NCI-H1417 (cell line): ENCODE measurements at regions not wholly inside any gene's neighbourhood (a gene's known extent, or its start where the extent isn't known, plus 50 kb on each side); places are given as distances from the start of the nearest gene placed in this dataset.
"Not testable (repeated sequence)": the region's sequence is repeated elsewhere in the genome, so short reads cannot be mapped to it uniquely, and the experiment has no call there.

ENCODE experiments used
- DNase-seq, 3 experiments: peaks; one replicate each; lab custom pipeline; 2025; lab: John Stamatoyannopoulos, UW

DNA sequence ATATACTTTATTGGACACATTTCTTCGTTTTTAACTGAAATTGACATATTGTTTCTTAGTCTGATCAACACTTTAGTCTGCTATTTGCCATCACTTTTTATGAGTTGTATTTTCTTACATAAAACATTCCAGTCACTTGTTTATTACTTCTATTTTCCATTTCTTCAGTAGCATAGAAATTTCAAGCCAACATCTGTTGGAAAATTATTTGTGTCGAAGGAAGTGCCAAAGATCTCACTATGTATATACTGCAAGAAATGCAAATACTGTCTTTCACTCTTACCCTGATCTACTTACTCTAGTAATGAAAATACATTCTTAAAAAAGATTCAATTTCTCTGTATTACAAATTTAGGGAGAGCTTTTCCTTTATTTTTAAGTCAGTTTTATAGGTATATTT, 105.9 kb downstream of the SLC17A6 start:
- DNase-seq: no peak

DNA sequence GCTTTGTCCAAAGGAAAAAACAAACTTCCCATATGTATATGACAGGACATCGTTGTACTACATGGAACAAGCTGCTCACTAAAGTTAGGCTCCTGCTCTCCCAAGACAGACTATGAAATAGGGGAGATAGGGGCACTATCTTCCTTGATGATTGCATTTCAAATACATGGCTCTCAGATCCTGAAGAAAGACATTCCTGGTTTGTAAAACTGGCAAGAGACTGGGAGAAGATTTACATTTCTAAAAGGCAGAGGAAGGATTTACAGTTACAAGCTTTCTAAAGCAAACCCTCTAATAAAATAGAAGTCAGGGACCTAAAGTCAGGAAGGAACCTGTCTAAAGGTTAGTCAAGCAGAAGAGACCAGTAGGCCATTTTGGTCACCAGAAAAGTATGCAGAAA, 103.7 kb downstream of the SLC17A6 start:
- DNase-seq: no peak

DNA sequence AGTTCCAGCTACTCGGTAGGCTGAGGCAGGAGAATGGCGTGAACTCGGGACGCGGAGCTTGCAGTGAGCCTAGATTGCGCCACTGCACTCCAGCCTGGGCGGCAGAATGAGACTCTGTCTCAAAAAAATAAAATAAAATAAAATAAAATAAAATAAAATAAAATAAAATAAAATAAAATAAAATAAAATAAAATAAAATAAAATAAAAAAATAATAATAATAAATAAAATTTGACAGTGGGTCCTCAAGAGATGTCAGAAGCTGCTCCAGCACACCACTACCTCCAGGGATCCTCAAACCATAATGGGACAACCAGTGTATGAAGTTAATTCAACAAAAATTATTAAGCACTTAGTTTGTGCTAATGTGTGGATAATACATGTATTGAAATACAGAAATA, 97.4 kb downstream of the SLC17A6 start:
- not testable (repeated sequence) for DNase-seq

DNA sequence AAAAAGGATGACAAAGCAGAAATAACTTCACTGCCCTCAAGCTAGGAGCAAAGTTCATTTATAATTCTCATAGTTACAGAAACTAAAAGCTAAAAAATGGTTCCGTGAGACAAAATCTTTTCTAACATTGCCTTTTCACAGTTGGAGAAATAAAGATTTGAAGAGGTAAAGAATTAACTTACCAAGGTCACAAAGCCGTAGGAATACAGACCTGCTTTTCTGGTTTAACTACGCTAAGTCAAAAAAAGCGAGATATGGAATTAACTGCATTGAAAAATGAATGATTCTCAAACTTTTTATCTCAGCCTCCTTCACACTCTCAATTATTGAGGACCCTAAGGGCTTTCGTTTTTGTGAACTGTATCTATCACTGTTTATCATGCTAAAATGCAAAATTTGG, 95.3 kb downstream of the SLC17A6 start:
- no peak for DNase-seq

DNA sequence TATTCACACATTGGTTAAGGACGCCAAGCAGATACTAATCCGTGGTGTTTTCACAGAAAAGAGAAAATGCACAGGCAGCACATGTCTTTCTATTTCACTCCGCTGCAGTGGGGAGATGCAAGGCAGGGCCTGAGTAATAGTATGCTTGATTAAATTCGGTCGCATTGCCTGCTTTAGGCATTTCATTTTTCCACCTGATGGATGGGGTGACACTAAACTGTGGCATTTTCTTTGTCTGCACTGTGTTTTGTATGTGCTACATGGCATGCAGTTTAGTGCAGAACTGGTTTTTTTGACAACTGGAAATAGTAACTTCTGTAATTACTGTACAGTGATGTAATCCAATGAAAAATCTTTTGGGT, 94.9 kb downstream of the SLC17A6 start:
- DNase-seq: peak in 2 of 3 experiments; percentile 73 to 87

DNA sequence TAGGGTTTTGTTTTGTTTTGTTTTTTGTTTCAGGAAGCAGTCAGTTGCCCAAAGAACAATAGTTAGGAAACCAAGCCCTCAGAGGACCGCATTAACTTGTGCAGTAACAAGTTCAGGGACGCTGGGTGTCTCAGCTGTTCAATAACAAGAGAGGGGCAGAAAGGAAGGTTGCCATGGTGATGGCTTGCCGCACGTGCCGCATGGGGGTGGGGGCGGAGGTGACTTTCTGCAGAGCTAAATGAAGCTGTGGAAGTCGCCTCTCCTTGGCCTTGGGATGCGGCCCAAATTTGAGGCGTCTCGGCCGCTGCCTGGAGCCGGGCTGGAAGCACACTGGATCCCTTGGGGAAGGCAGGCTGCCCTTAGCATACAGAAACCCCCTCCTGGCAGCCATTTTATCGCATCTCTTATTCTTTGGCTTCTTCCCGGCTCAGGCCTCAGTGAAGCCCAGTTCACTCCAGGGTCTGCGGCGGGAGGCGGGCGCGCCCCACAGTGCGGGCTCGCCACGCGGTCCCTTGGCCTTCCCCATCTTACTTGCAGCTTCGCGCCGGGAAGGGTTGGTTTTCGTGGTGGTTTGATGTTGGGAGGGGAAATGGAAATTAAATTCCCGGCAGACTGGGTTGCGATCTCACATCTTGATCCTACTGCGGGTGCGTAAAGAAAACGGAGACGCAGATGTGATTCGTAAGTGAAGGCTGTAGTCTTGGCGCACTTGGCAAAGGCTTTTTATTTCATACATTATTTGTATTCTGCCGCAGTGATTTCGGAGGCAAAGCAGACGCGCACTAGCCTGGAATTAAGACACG, 94.3 kb downstream of the SLC17A6 start:
- DNase-seq: peak; percentile 92 to 97 (median 93)

DNA sequence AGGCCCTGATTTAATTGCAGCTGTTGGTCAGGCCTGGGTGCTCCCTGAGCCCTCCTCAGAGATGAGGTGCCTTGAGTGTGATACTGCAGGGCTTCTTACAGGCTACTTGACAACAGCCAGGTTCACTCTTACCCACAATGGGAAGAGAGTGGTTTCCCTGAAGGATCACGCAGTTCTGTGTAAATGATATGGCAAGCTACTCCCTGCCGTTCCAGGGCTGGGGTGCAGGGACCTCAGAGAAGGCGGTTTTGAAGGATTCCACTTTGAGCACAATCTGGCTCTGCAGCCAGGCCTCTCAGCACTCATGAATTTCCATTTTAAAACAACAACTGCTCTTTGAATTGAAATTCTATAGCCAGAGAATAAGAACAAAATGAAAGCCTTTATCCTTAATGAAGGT, 92.9 kb downstream of the SLC17A6 start:
- DNase-seq: peak; percentile 32 to 96 (median 71)

DNA sequence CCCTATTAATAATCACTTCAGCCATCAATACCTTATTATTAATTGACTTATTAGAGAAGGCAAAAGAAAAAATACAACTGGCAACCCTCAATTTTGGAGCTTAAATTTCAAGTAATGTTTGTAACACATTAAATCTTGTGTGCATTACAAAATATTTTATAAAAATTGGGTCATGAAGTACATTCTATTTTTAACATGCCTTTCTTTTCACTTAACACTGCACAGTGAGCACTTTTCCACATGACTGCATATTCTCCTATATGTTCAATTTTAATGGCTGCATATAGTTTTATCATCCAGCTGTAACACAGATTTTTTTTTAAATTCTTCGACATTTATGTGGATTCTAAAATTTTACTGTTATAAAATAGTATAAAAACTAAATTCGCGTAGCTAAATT, 92.5 kb downstream of the SLC17A6 start:
- DNase-seq: peak in 1 of 3 experiments; percentile 50

DNA sequence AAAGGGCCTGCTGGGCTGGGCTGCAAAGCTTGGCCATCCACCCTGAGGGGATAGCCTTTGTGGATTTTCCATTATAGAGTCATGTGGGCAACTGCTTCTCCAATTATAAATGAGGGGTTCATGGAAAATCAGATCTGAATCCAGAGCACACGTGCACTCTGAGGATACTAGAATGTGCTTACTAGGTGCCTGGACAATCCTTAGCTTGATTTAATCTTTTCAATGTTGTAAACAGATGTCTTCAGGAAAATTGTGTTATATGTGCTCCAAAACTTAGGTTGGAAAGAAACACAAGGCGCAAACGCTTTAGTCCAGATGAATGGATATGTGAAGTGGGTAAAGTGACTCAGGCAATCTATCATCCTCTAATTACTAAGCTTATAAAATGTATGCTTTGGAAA, 92.0 kb downstream of the SLC17A6 start:
- DNase-seq: peak in 2 of 3 experiments; percentile 67 to 83
